Astrocyte (in vitro differentiated cells and primary cell): ENCODE measurements at regions not wholly inside any gene's neighbourhood (a gene's known extent, or its start where the extent isn't known, plus 50 kb on each side); places are given as distances from the start of the nearest gene placed in this dataset.
A peak's percentile ranks its signal among the peaks of the same experiment; 100 is the strongest.

ENCODE experiments used
- DNase-seq: peaks from one replicate; pipeline ENCODE4 v3.0.0-alpha.2; 2010; ENCODE audit warnings: low read depth
- FAIRE-seq: peaks from 2 replicates; lab custom pipeline; 2011; peaks lifted over from hg19 to GRCh38; lab: Jason Lieb, UNC
- H2AFZ ChIP-seq: 2 replicates; pipeline ENCODE4 v1.6.0; 2012; ENCODE audit warnings: low read depth, low read length, inconsistent platforms
- H3K27ac ChIP-seq: 2 replicates; pipeline ENCODE4 v1.5.1; 2011; ENCODE audit warnings: low read depth, low read length, inconsistent platforms
- H3K27me3 ChIP-seq: 2 replicates; pipeline ENCODE4 v1.6.0; 2011; ENCODE audit warnings: low read length, inconsistent platforms; ENCODE audit not compliant: insufficient read depth
- H3K36me3 ChIP-seq: 2 replicates; pipeline ENCODE4 v1.5.1; 2011; ENCODE audit warnings: low read length, inconsistent platforms; ENCODE audit not compliant: insufficient read depth
- H3K4me1 ChIP-seq: 2 replicates; pipeline ENCODE4 v1.5.1; 2011; ENCODE audit warnings: low read length, inconsistent platforms; ENCODE audit not compliant: insufficient read depth
- H3K4me2 ChIP-seq: 2 replicates; pipeline ENCODE4 v1.6.0; 2012; ENCODE audit warnings: low read length, inconsistent platforms
- H3K4me3 ChIP-seq: 2 replicates; pipeline ENCODE4 v1.5.1; 2011; ENCODE audit warnings: low read depth, mild to moderate bottlenecking, low read length, inconsistent platforms; ENCODE audit not compliant: insufficient read depth
- H3K79me2 ChIP-seq: 2 replicates; pipeline ENCODE4 v1.6.0; 2012; ENCODE audit warnings: mild to moderate bottlenecking, low read length, inconsistent platforms; ENCODE audit not compliant: insufficient read depth
- H3K9ac ChIP-seq: 2 replicates; pipeline ENCODE4 v1.6.0; 2012; ENCODE audit warnings: mild to moderate bottlenecking, low read length, inconsistent platforms
- H3K9me3 ChIP-seq: 2 replicates; pipeline ENCODE4 v1.5.1; 2012; ENCODE audit warnings: low read depth, mild to moderate bottlenecking, low read length, inconsistent platforms; ENCODE audit not compliant: insufficient read depth
- H4K20me1 ChIP-seq: 2 replicates; pipeline ENCODE4 v1.6.0; 2012; ENCODE audit warnings: low read length, inconsistent platforms; ENCODE audit not compliant: insufficient read depth
- H3K27ac Mint-ChIP-seq: one replicate; pipeline ENCODE4 v1.8.0; 2021; ENCODE audit warnings: mild to moderate bottlenecking, mixed read lengths; ENCODE audit not compliant: unreplicated experiment
- H3K27me3 Mint-ChIP-seq: one replicate; pipeline ENCODE4 v1.8.0; 2021; ENCODE audit warnings: low read depth, mixed read lengths; ENCODE audit not compliant: unreplicated experiment
- H3K36me3 Mint-ChIP-seq: one replicate; pipeline ENCODE4 v1.8.0; 2021; ENCODE audit warnings: low read depth, mixed read lengths; ENCODE audit not compliant: unreplicated experiment
- H3K4me1 Mint-ChIP-seq: one replicate; pipeline ENCODE4 v1.8.0; 2021; ENCODE audit warnings: low read depth, mixed read lengths; ENCODE audit not compliant: unreplicated experiment
- H3K4me3 Mint-ChIP-seq: one replicate; pipeline ENCODE4 v1.8.0; 2021; ENCODE audit warnings: mild to moderate bottlenecking, moderate library complexity, mixed read lengths; ENCODE audit not compliant: unreplicated experiment
- H3K9me3 Mint-ChIP-seq: one replicate; pipeline ENCODE4 v1.8.0; 2021; ENCODE audit warnings: mild to moderate bottlenecking, mixed read lengths; ENCODE audit not compliant: unreplicated experiment
- EZH2 ChIP-seq: IDR thresholded peaks from 2 replicates; pipeline ENCODE4 v1.6.1; 2012; ENCODE audit warnings: mild to moderate bottlenecking, low read length, inconsistent platforms; ENCODE audit not compliant: insufficient read depth
- TF ChIP-seq, protein P1 (sequence below): IDR thresholded peaks from 2 replicates; pipeline ENCODE4 v1.5.1; 2011; ENCODE audit warnings: low read depth, mild to moderate bottlenecking, inconsistent platforms, low read length, moderate library complexity; ENCODE audit not compliant: insufficient read depth

GRCh38 chr7:121557034-121557892 lies 161.2 kb upstream of the FAM3C start:
- Histone ChIP-seq H3K27ac (no peak overlapping the region), H3K4me1 (no peaks in the 10 kb centered on the region), H3K9me3 (no peaks in the 10 kb centered on the region), H3K9ac (no peak overlapping the region), H3K36me3 (no peaks in the 10 kb centered on the region), H4K20me1 (no peaks in the 10 kb centered on the region), H3K27me3 (no peaks in the 10 kb centered on the region), H2AFZ (no peak overlapping the region), H3K4me2 (no peak overlapping the region), H3K79me2 (no peaks in the 10 kb centered on the region), H3K4me3 (no peak overlapping the region)
- peak; percentile 5 for FAIRE-seq
- TF ChIP-seq, protein P1, sequence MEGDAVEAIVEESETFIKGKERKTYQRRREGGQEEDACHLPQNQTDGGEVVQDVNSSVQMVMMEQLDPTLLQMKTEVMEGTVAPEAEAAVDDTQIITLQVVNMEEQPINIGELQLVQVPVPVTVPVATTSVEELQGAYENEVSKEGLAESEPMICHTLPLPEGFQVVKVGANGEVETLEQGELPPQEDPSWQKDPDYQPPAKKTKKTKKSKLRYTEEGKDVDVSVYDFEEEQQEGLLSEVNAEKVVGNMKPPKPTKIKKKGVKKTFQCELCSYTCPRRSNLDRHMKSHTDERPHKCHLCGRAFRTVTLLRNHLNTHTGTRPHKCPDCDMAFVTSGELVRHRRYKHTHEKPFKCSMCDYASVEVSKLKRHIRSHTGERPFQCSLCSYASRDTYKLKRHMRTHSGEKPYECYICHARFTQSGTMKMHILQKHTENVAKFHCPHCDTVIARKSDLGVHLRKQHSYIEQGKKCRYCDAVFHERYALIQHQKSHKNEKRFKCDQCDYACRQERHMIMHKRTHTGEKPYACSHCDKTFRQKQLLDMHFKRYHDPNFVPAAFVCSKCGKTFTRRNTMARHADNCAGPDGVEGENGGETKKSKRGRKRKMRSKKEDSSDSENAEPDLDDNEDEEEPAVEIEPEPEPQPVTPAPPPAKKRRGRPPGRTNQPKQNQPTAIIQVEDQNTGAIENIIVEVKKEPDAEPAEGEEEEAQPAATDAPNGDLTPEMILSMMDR, result no peak
- TF ChIP-seq EZH2, result no peak
- DNase-seq, result no peak
- Mint-ChIP-seq H3K4me3 (no peak overlapping the region), H3K36me3 (peaks cover 2% of the 10 kb centered on the region), H3K27ac (no peak overlapping the region), H3K4me1 (peaks cover 8% of the 10 kb centered on the region), H3K27me3 (no peaks in the 10 kb centered on the region), H3K9me3 (no peaks in the 10 kb centered on the region)

- Mint-ChIP-seq H3K27ac (no peak overlapping the region), H3K9me3 (no peaks in the 10 kb centered on the region), H3K27me3 (no peaks in the 10 kb centered on the region), H3K36me3 (peaks cover 2% of the 10 kb centered on the region), H3K4me3 (no peak overlapping the region), H3K4me1 (peaks cover 2% of the 10 kb centered on the region)
- H3K4me1 ChIP-seq, result no peaks in the 10 kb centered on the region
- H3K36me3 ChIP-seq, result no peaks in the 10 kb centered on the region
- no peak overlapping the region for H3K4me3 ChIP-seq
- H3K27ac ChIP-seq, result no peak overlapping the region
- H3K79me2 ChIP-seq, result no peaks in the 10 kb centered on the region
- H3K27me3 ChIP-seq, result no peaks in the 10 kb centered on the region
- no peak overlapping the region for H2AFZ ChIP-seq
- H3K9me3 ChIP-seq, result no peaks in the 10 kb centered on the region
- no peaks in the 10 kb centered on the region for H4K20me1 ChIP-seq
- FAIRE-seq (no peak), DNase-seq (no peak)
- no peak overlapping the region for H3K4me2 ChIP-seq
- TF ChIP-seq, protein P1, result no peak
- no peak for TF ChIP-seq EZH2
- H3K9ac ChIP-seq, result no peak overlapping the region
Measured at GRCh38 chr7:121555558-121555957, 159.4 kb upstream of the FAM3C start.

GRCh38 chr7:121547544-121548092 lies 151.5 kb upstream of the FAM3C start:
- H3K9me3 Mint-ChIP-seq, result peaks cover 2% of the 10 kb centered on the region
- H4K20me1 ChIP-seq, result no peaks in the 10 kb centered on the region
- H3K4me1 Mint-ChIP-seq, result peaks cover 16% of the 10 kb centered on the region
- H3K36me3 ChIP-seq, result no peaks in the 10 kb centered on the region
- H3K4me1 ChIP-seq, result peaks cover 10% of the 10 kb centered on the region
- H3K4me3 Mint-ChIP-seq, result no peak overlapping the region
- H3K9me3 ChIP-seq, result no peaks in the 10 kb centered on the region
- no peak overlapping the region for H2AFZ ChIP-seq
- DNase-seq (peak; percentile 45), FAIRE-seq (peak; percentile 81)
- no peaks in the 10 kb centered on the region for H3K79me2 ChIP-seq
- peaks cover under 1% of the 10 kb centered on the region for H3K36me3 Mint-ChIP-seq
- TF ChIP-seq EZH2, result no peak
- TF ChIP-seq, protein P1, result peak; percentile 83
- no peak overlapping the region for H3K4me3 ChIP-seq
- H3K27me3 Mint-ChIP-seq, result no peaks in the 10 kb centered on the region
- H3K27ac ChIP-seq, result no peak overlapping the region
- no peak overlapping the region for H3K27ac Mint-ChIP-seq
- no peaks in the 10 kb centered on the region for H3K27me3 ChIP-seq
- peak overlapping the region; percentile 0 for H3K4me2 ChIP-seq
- H3K9ac ChIP-seq, result no peak overlapping the region
